ENCODE measurements at regions not wholly inside any gene's neighbourhood (a gene's known extent, or its start where the extent isn't known, plus 50 kb on each side); places are given as distances from the start of the nearest gene placed in this dataset.
"Not testable (repeated sequence)": the region's sequence is repeated elsewhere in the genome, so short reads cannot be mapped to it uniquely, and the experiment has no call there.

GRCh38 chr2:129803032-129803431 lies 176.4 kb upstream of the RAB6C start:
- no peak for DNase-seq
- in situ Hi-C loops (cut with HindIII; ENCODE audit: low pct_ligation_motif_present, low sequenced_read_pairs) = no loop called here
- Histone ChIP-seq H3K27ac (no peak overlapping the region), H3K36me3 (replicated peaks) (no peaks in the 10 kb centered on the region), H3K4me3 (ENCODE audit: low read depth, low read length) (no peak overlapping the region), H3K27me3 (replicated peaks) (no peaks in the 10 kb centered on the region)
- no peak for TF ChIP-seq CTCF (IDR thresholded peaks at IDR 0.05; ENCODE audit: low read depth, low read length, missing control alignments)

GRCh38 chr2:129803871-129804270 lies 175.6 kb upstream of the RAB6C start:
- Histone ChIP-seq H3K27me3 (replicated peaks) (no peaks in the 10 kb centered on the region), H3K4me3 (ENCODE audit: low read depth, low read length) (no peak overlapping the region), H3K36me3 (replicated peaks) (no peaks in the 10 kb centered on the region), H3K27ac (no peak overlapping the region)
- DNase-seq = no peak
- in situ Hi-C loops (cut with HindIII; ENCODE audit: low pct_ligation_motif_present, low sequenced_read_pairs) = no loop called here
- TF ChIP-seq CTCF (IDR thresholded peaks at IDR 0.05; ENCODE audit: low read depth, low read length, missing control alignments) = no peak

GRCh38 chr2:129805899-129806298 lies 173.6 kb upstream of the RAB6C start:
- Histone ChIP-seq H3K36me3 (replicated peaks) (no peaks in the 10 kb centered on the region), H3K27ac (no peak overlapping the region), H3K4me3 (ENCODE audit: low read depth, low read length) (no peak overlapping the region), H3K27me3 (replicated peaks) (no peaks in the 10 kb centered on the region)
- in situ Hi-C loops (cut with HindIII; ENCODE audit: low pct_ligation_motif_present, low sequenced_read_pairs) = no loop called here
- TF ChIP-seq CTCF (IDR thresholded peaks at IDR 0.05; ENCODE audit: low read depth, low read length, missing control alignments) = no peak
- DNase-seq = no peak

GRCh38 chr2:129806317-129806716 lies 173.1 kb upstream of the RAB6C start:
- Histone ChIP-seq H3K27ac (no peak overlapping the region), H3K4me3 (ENCODE audit: low read depth, low read length) (no peak overlapping the region), H3K36me3 (replicated peaks) (no peaks in the 10 kb centered on the region), H3K27me3 (replicated peaks) (no peaks in the 10 kb centered on the region)
- TF ChIP-seq CTCF (IDR thresholded peaks at IDR 0.05; ENCODE audit: low read depth, low read length, missing control alignments) = no peak
- DNase-seq = no peak
- in situ Hi-C loops (cut with HindIII; ENCODE audit: low pct_ligation_motif_present, low sequenced_read_pairs) = no loop called here

GRCh38 chr2:129806990-129807389 lies 172.5 kb upstream of the RAB6C start:
- Histone ChIP-seq H3K36me3 (replicated peaks) (no peaks in the 10 kb centered on the region), H3K4me3 (ENCODE audit: low read depth, low read length) (no peak overlapping the region), H3K27me3 (replicated peaks) (no peaks in the 10 kb centered on the region), H3K27ac (no peak overlapping the region)
- DNase-seq = no peak
- TF ChIP-seq CTCF (IDR thresholded peaks at IDR 0.05; ENCODE audit: low read depth, low read length, missing control alignments) = no peak
- in situ Hi-C loops (cut with HindIII; ENCODE audit: low pct_ligation_motif_present, low sequenced_read_pairs) = no loop called here

GRCh38 chr2:129807642-129808338 lies 171.7 kb upstream of the RAB6C start:
- H3K4me3 ChIP-seq (ENCODE audit: low read depth, low read length); in situ Hi-C loops (cut with HindIII; ENCODE audit: low pct_ligation_motif_present, low sequenced_read_pairs); H3K36me3 ChIP-seq (replicated peaks); DNase-seq; H3K27me3 ChIP-seq (replicated peaks); H3K27ac ChIP-seq: not testable (repeated sequence)

All from brain microvascular endothelial cell (primary cell).